ENCODE measurements at regions not wholly inside any gene's neighbourhood (a gene's known extent, or its start where the extent isn't known, plus 50 kb on each side); places are given as distances from the start of the nearest gene placed in this dataset.

DNA sequence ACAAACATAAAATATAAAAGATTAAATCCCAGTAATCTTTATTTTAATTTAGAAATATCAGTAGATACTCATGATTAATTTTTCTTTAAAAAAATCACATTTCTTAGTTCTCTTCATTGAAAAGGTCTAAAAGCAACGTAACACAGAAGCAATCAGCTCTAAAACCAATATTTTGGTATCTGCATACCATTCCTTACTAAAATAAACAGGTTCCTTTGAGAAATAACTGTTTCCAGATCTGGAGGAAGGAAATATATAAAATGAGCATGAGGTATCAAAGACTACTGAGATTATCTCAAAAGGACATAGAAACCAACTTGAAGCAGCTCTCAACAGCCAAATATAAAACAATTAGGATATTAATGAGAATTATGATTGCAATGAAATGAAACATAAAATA, 301.0 kb upstream of the GNAI1 start:
- intact Hi-C loops (cut with DNase I) = no loop called here
- H3K27me3 ChIP-seq = no peaks in the 10 kb centered on the region
- TF ChIP-seq POLR2A (IDR thresholded peaks at IDR 0.05) = no peak
- no peak for TF ChIP-seq CTCF (IDR thresholded peaks at IDR 0.05)
- 17% methylated on average over 1 of the region's 1 CpG for WGBS (ENCODE audit: insufficient coverage, low coverage, low lambda C conversion rate, missing lambda C conversion rate)
- DNase-seq = no peak
- no peaks in the 10 kb centered on the region for H3K36me3 ChIP-seq
- ATAC-seq = no peak
- no peaks in the 10 kb centered on the region for H3K9me3 ChIP-seq
- H3K27ac ChIP-seq = no peak overlapping the region
- H3K4me3 ChIP-seq = no peak overlapping the region
- no peaks in the 10 kb centered on the region for H3K4me1 ChIP-seq

DNA sequence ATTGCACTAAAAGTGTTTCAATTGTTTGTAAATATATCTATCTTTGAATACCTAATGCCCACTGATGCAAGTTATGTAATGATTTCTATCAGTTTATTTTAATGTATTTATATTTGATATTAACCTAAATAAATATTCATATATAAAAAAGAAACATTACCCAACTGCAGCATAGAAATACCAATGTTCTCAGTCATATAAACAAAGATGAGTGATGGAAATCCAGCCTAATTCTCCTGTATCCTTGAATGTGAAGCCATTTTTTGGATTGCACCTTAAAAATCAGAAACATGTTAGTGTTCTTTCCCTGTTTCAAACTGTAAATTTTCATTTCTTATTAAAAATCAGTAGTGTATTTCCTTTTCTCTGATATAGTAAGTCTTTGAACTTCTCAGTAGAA, 305.8 kb upstream of the GNAI1 start:
- H3K27me3 ChIP-seq = no peaks in the 10 kb centered on the region
- intact Hi-C loops (cut with DNase I) = no loop called here
- no peak for DNase-seq
- H3K27ac ChIP-seq = no peak overlapping the region
- H3K9me3 ChIP-seq = no peaks in the 10 kb centered on the region
- TF ChIP-seq POLR2A (IDR thresholded peaks at IDR 0.05) (no peak), CTCF (IDR thresholded peaks at IDR 0.05) (no peak)
- ATAC-seq = no peak
- no peak overlapping the region for H3K4me3 ChIP-seq
- no peaks in the 10 kb centered on the region for H3K4me1 ChIP-seq
- no peaks in the 10 kb centered on the region for H3K36me3 ChIP-seq

GRCh38 chr7:79823246-79823951, 311.2 kb upstream of the GNAI1 start:
- H3K4me3 ChIP-seq = no peak overlapping the region
- no peaks in the 10 kb centered on the region for H3K4me1 ChIP-seq
- H3K27me3 ChIP-seq = no peaks in the 10 kb centered on the region
- TF ChIP-seq POLR2A (IDR thresholded peaks at IDR 0.05) = no peak
- no peak for TF ChIP-seq CTCF (IDR thresholded peaks at IDR 0.05)
- whole genome bisulfite sequencing (ENCODE audit: insufficient coverage, low coverage, low lambda C conversion rate, missing lambda C conversion rate) = 66% methylated on average over 4 of the region's 4 CpGs
- no peak overlapping the region for H3K27ac ChIP-seq
- no peaks in the 10 kb centered on the region for H3K9me3 ChIP-seq
- DNase-seq (no peak), ATAC-seq (no peak)
- no peaks in the 10 kb centered on the region for H3K36me3 ChIP-seq
- intact Hi-C loops (cut with DNase I) = no loop called here

DNA sequence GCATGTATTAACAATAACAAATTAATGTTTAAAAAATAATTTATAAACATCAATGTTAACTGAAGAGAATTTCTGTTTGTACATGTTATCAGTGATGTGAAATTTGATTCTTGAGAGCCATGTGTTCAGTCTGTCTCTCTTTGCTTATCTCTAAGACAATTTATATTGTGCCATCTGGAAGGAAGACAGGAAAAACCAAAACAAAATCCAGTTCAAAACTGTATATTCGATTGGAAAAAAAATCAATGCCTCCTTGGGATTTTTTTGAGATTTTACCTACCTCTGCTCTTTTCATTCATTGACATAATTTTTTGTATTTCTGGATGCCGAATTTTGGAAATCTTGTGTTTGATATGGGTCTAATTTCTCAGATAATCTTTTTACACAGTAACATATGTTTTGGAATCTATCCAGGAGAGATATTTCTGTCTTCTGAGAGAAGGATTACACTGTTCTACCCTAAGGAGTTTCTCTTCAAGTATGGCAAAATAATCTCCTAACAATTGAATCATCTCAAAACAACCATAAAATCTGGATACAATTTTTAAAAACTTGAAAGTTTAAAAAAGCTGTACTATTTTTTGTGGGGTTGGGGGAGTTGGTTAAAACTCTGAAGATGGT, 311.9 kb upstream of the GNAI1 start:
- Histone ChIP-seq H3K4me3 (no peak overlapping the region), H3K27ac (no peak overlapping the region), H3K27me3 (no peaks in the 10 kb centered on the region), H3K9me3 (no peaks in the 10 kb centered on the region), H3K4me1 (no peaks in the 10 kb centered on the region), H3K36me3 (no peaks in the 10 kb centered on the region)
- intact Hi-C loops (cut with DNase I) = no loop called here
- 27% methylated on average over 2 of the region's 2 CpGs for WGBS (ENCODE audit: insufficient coverage, low coverage, low lambda C conversion rate, missing lambda C conversion rate)
- TF ChIP-seq CTCF (IDR thresholded peaks at IDR 0.05) = no peak
- TF ChIP-seq POLR2A (IDR thresholded peaks at IDR 0.05) = no peak
- ATAC-seq (no peak), DNase-seq (no peak)

All from right lobe of liver (tissue), 6 donors.